Loucy (cell line): ENCODE measurements at regions not wholly inside any gene's neighbourhood (a gene's known extent, or its start where the extent isn't known, plus 50 kb on each side); places are given as distances from the start of the nearest gene placed in this dataset.

ENCODE experiments used
- CTCF ChIP-seq: fragments of 200-600 bp; sonication (generic); conservative IDR thresholded peaks from 2 replicates; pipeline ENCODE4 v1.5.1; 2014; ENCODE audit warnings: mild to moderate bottlenecking, antibody characterized with exemption, low read length
- EZH2phosphoT487 ChIP-seq: fragments of 200-600 bp; IDR thresholded peaks from 2 replicates; pipeline ENCODE4 v1.6.1; 2018; ENCODE audit warnings: antibody characterized with exemption, mild to moderate bottlenecking, moderate library complexity, borderline replicate concordance

DNA sequence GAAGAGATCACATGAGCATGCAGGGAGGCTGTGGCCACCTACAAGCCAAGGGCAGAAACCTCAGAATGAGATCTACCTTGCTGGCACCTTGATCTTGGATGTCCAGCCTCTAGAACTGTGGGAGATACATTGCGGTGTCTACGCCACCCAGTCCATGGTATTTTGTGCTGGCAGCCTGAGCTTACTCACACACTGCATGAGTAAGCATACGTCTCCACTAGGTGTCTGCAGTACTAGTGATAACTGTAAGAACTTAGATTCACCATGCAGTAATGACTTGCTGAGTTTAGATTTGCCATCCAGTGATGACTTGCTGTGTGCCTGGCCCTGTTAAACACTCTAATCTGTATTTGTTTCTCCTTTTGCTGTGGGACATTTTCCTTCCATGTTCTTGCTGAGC, 417.7 kb downstream of the GADD45G start:
- TF ChIP-seq CTCF = no peak
- no peak for TF ChIP-seq EZH2phosphoT487
